GM18520 (cell line): ENCODE measurements at regions not wholly inside any gene's neighbourhood (a gene's known extent, or its start where the extent isn't known, plus 50 kb on each side); places are given as distances from the start of the nearest gene placed in this dataset.
"Not testable (repeated sequence)": the region's sequence is repeated elsewhere in the genome, so short reads cannot be mapped to it uniquely, and the experiment has no call there.

ENCODE experiments used
- ATAC-seq: cut with Tn5 transposase; IDR thresholded peaks from one replicate; pipeline ENCODE4 v1.9.1; 2021; ENCODE audit not compliant: unreplicated experiment

GRCh38 chr3:15851735-15852134 lies 54.0 kb upstream of the ANKRD28 start:
- no peak for ATAC-seq

- peak; percentile 38 for ATAC-seq
Observed at GRCh38 chr3:15858547-15859506, 61.0 kb upstream of the ANKRD28 start.

GRCh38 chr3:15859507-15860013 lies 61.8 kb upstream of the ANKRD28 start:
- ATAC-seq = peak; percentile 84

GRCh38 chr3:15860014-15860934 lies 62.5 kb upstream of the ANKRD28 start:
- ATAC-seq = peak; percentile 24

GRCh38 chr3:15861163-15861562 lies 63.4 kb upstream of the ANKRD28 start:
- ATAC-seq = no peak

- no peak for ATAC-seq
Observed at GRCh38 chr3:15872807-15873206, 75.0 kb upstream of the ANKRD28 start.

GRCh38 chr3:15873415-15873814 lies 75.6 kb upstream of the ANKRD28 start:
- ATAC-seq = no peak

GRCh38 chr3:15875016-15875689 lies 77.4 kb upstream of the ANKRD28 start:
- no peak for ATAC-seq

GRCh38 chr3:15876669-15877068 lies 78.9 kb upstream of the ANKRD28 start:
- ATAC-seq = no peak

GRCh38 chr3:15877813-15878212 lies 80.0 kb upstream of the ANKRD28 start:
- no peak for ATAC-seq

- not testable (repeated sequence) for ATAC-seq
Observed at GRCh38 chr3:15879787-15880186, 82.0 kb upstream of the ANKRD28 start.

- ATAC-seq = no peak
Observed at GRCh38 chr3:15882577-15882976, 84.8 kb upstream of the ANKRD28 start.

- ATAC-seq = no peak
Observed at GRCh38 chr3:15884132-15884531, 86.4 kb upstream of the ANKRD28 start.

GRCh38 chr3:15886521-15886920 lies 88.7 kb upstream of the ANKRD28 start:
- ATAC-seq = no peak

GRCh38 chr3:15887261-15887660 lies 89.5 kb upstream of the ANKRD28 start:
- no peak for ATAC-seq

- no peak for ATAC-seq
Observed at GRCh38 chr3:15889936-15890335, 92.2 kb upstream of the ANKRD28 start.

GRCh38 chr3:15892311-15893227 lies 94.8 kb upstream of the ANKRD28 start:
- no peak for ATAC-seq

GRCh38 chr3:15894382-15894781 lies 96.6 kb upstream of the ANKRD28 start:
- no peak for ATAC-seq

- ATAC-seq = no peak
Observed at GRCh38 chr3:15896500-15896899, 98.7 kb upstream of the ANKRD28 start.

GRCh38 chr3:15899388-15899787 lies 101.6 kb upstream of the ANKRD28 start:
- ATAC-seq = no peak
